K562 (cell line): ENCODE measurements at regions not wholly inside any gene's neighbourhood (a gene's known extent, or its start where the extent isn't known, plus 50 kb on each side); places are given as distances from the start of the nearest gene placed in this dataset.

Experiments used
- ATAC-seq: fragments of 200-7000 bp; cut with Tn5 transposase; 3 replicates; pipeline ENCODE4 v1.9.1; 2020; ENCODE audit warnings: moderate library complexity
- BruUV-seq: library from RNA; stranded (reverse); fragments of 400-500 nt; replicated peaks from 2 replicates; lab custom pipeline; 2021; lab: Mats Ljungman, UMichigan
- CTCF ChIA-PET: fragments of 300-600 bp; formaldehyde crosslinking; extraction: SDS; loops from one replicate; lab custom pipeline; 2021; ENCODE audit warnings: low intra/inter-chr PET ratio; lab: Yijun Ruan, JAX
- POLR2A ChIA-PET: fragments of 300-600, 350-650 bp; sonication (Branson Sonifier 250); formaldehyde crosslinking; extraction: SDS; loops from one replicate; lab custom pipeline; 2021; ENCODE audit warnings: antibody characterized with exemption, inconsistent platforms; lab: Yijun Ruan, JAX
- DNase-seq, 4 experiments: peaks; one replicate each; pipeline versions ENCODE4 v3.0.0 to v3.0.0-alpha.2; 2011 to 2018; ENCODE audit warnings: low spot score in 3 of 4, mixed read lengths in 3 of 4; ENCODE audit errors: extremely low read depth in 1 of 4
- FAIRE-seq: peaks from 2 replicates; lab custom pipeline; 2011; peaks lifted over from hg19 to GRCh38; lab: Jason Lieb, UNC
- H2AFZ ChIP-seq: 2 replicates; pipeline ENCODE4 v1.6.0; 2011; ENCODE audit warnings: low read depth, low read length, control low read depth, inconsistent platforms
- H3K27ac ChIP-seq: fragments of 200-600 bp; 3 replicates; pipeline ENCODE4 v1.8.0; 2011; ENCODE audit warnings: low read depth, mild to moderate bottlenecking, control low read depth, inconsistent platforms, low read length, moderate library complexity, mixed read lengths; ENCODE audit errors: extremely low read depth
- H3K27me3 ChIP-seq, 2 experiments: fragments of 300-600 bp in 1 of 2; 2 replicates in 1 of 2; 3 replicates in 1 of 2; pipeline versions ENCODE4 v1.6.0 to v1.8.0; 2011; ENCODE audit warnings: inconsistent platforms in 2 of 2, low read length in 2 of 2, mild to moderate bottlenecking in 1 of 2, mixed read lengths in 1 of 2, moderate library complexity in 1 of 2; ENCODE audit not compliant: control insufficient read depth in 2 of 2, insufficient read depth in 2 of 2
- H3K36me3 ChIP-seq: fragments of 300-600 bp; 3 replicates; pipeline ENCODE4 v1.8.0; 2011; ENCODE audit warnings: mild to moderate bottlenecking, low read length, inconsistent platforms; ENCODE audit not compliant: control insufficient read depth, insufficient read depth
- H3K4me1 ChIP-seq, 2 experiments: fragments of 200-600 bp in 1 of 2; replicated peaks in 1 of 2; 2 replicates in 1 of 2; 3 replicates in 1 of 2; pipeline versions ENCODE4 v1.5.1 to v1.8.0; 2011; ENCODE audit warnings: inconsistent platforms in 2 of 2, low read length in 2 of 2, mild to moderate bottlenecking in 1 of 2, mixed read lengths in 1 of 2, moderate library complexity in 1 of 2; ENCODE audit not compliant: control insufficient read depth in 2 of 2, insufficient read depth in 2 of 2
- H3K4me2 ChIP-seq: 2 replicates; pipeline ENCODE4 v1.6.1; 2011; ENCODE audit warnings: low read length, control low read depth, inconsistent platforms, mixed read lengths; ENCODE audit not compliant: insufficient read depth
- H3K4me3 ChIP-seq: fragments of 200-600 bp; sonication (generic), shearing (Covaris generic); 2 replicates; pipeline ENCODE4 v1.5.1; 2016; ENCODE audit warnings: control low read depth, inconsistent platforms
- H3K79me2 ChIP-seq: fragments of 200-600 bp; 3 replicates; pipeline ENCODE4 v1.8.0; 2011; ENCODE audit warnings: low read length, inconsistent platforms; ENCODE audit not compliant: control insufficient read depth, insufficient read depth
- H3K9ac ChIP-seq, 2 experiments: 2 replicates each; pipeline versions ENCODE4 v1.6.0 to v1.6.1; 2011; ENCODE audit warnings: low read depth in 2 of 2, low read length in 2 of 2, control low read depth in 1 of 2, inconsistent platforms in 1 of 2, mild to moderate bottlenecking in 1 of 2, mixed read lengths in 1 of 2; ENCODE audit not compliant: insufficient read depth in 1 of 2
- H3K9me1 ChIP-seq: one replicate; pipeline ENCODE4 v1.6.0; 2011; ENCODE audit warnings: inconsistent platforms, mild to moderate bottlenecking, low read length, moderate library complexity; ENCODE audit not compliant: control insufficient read depth, insufficient read depth
- H3K9me3 ChIP-seq: replicated peaks from 2 replicates; pipeline ENCODE4 v1.5.1; 2011; ENCODE audit warnings: low read depth, low read length, inconsistent platforms; ENCODE audit not compliant: control insufficient read depth, insufficient read depth
- H4K20me1 ChIP-seq: replicated peaks from 2 replicates; pipeline ENCODE4 v1.6.1; 2011; ENCODE audit warnings: low read length, inconsistent platforms, mixed read lengths; ENCODE audit not compliant: control insufficient read depth, insufficient read depth
- ATF4 ChIP-seq: fragments of 450-650 bp; formaldehyde crosslinking; IDR thresholded peaks from 2 replicates; pipeline ENCODE4 v1.4.0; 2022; ENCODE audit warnings: mild to moderate bottlenecking, moderate library complexity
- CREB5 ChIP-seq: fragments of 250-450 bp; sonication (Bioruptor Pico); IDR thresholded peaks from 2 replicates; pipeline ENCODE4 v1.5.0; 2020; ENCODE audit warnings: mild to moderate bottlenecking
- CREBBP ChIP-seq: IDR thresholded peaks from one replicate; pipeline ENCODE4 v1.6.1; 2012; ENCODE audit warnings: low read depth, mild to moderate bottlenecking, control low read depth, inconsistent platforms, low read length
- FIP1L1 ChIP-seq: fragments of 200-400 bp; formaldehyde crosslinking; IDR thresholded peaks from 2 replicates; pipeline ENCODE4 v1.6.1; 2018; ENCODE audit warnings: mild to moderate bottlenecking, low read depth, low read length; ENCODE audit not compliant: poor library complexity, severe bottlenecking
- HDAC6 ChIP-seq: IDR thresholded peaks from 2 replicates; pipeline ENCODE4 v1.6.1; 2012; ENCODE audit warnings: low read depth, mild to moderate bottlenecking, control low read depth, inconsistent platforms, low read length, moderate library complexity
- MAZ ChIP-seq, 2 experiments: fragments of 450-650 bp in 1 of 2; sonication (generic) in 1 of 2; formaldehyde crosslinking; IDR thresholded peaks in 1 of 2; conservative IDR thresholded peaks in 1 of 2; 2 replicates each; pipeline versions ENCODE4 v1.4.0 to v1.5.0; 2020; ENCODE audit warnings: mild to moderate bottlenecking in 1 of 2, missing genetic modification reagents in 1 of 2
- MYNN ChIP-seq, 2 experiments: sonication (generic); formaldehyde crosslinking in 1 of 2; IDR thresholded peaks; 2 replicates each; pipeline versions ENCODE4 v1.5.0 to v1.6.1; 2016 to 2020; ENCODE audit warnings: antibody characterized with exemption in 1 of 2, missing genetic modification reagents in 1 of 2
- POU5F1 ChIP-seq: fragments of 150-350 bp; IDR thresholded peaks from 2 replicates; pipeline ENCODE4 v1.6.1; 2014; ENCODE audit warnings: borderline replicate concordance, low read length, low read depth, mild to moderate bottlenecking; ENCODE audit not compliant: partially characterized antibody
- THRA ChIP-seq: fragments of 450-650 bp; IDR thresholded peaks from 2 replicates; pipeline ENCODE4 v1.6.1; 2017; ENCODE audit warnings: mild to moderate bottlenecking, moderate library complexity
- ZNF311 ChIP-seq: fragments of 250-450 bp; sonication (Bioruptor Pico); IDR thresholded peaks from 2 replicates; pipeline ENCODE4 v1.4.0; 2020; ENCODE audit warnings: mild to moderate bottlenecking, moderate library complexity
- ZNF316 ChIP-seq: fragments of 450-650 bp; IDR thresholded peaks from 2 replicates; pipeline ENCODE4 v1.6.1; 2016
- ZNF584 ChIP-seq: fragments of 200-800 bp; sonication (Bioruptor generic); IDR thresholded peaks from 2 replicates; pipeline ENCODE4 v1.6.1; 2016; ENCODE audit warnings: low read depth, mild to moderate bottlenecking, missing genetic modification characterization, missing compliant biosample characterization
- ZNF75A ChIP-seq: fragments of 450-650 bp; formaldehyde crosslinking; IDR thresholded peaks from 2 replicates; pipeline ENCODE4 v1.4.0; 2020; ENCODE audit warnings: mild to moderate bottlenecking
- WGBS: fragments of 100-300 bp; shearing (Covaris generic); methylation state at CpG from one replicate; pipeline ENCODE4 v1.1.6; 2016; ENCODE audit warnings: low coverage, mixed read lengths; ENCODE audit not compliant: insufficient coverage; ENCODE audit errors: missing lambda C conversion rate; 5-methylcytosine and 5-hydroxymethylcytosine counted together
- in situ Hi-C: fragments of 300-500 bp; cut with MboI; formaldehyde crosslinking; loops from 4 replicates; pipeline ENCODE4 v1.15.0; 2018; ENCODE audit warnings: inconsistent platforms, mixed read lengths
- intact Hi-C: fragments of 100-400 bp; cut with micrococcal nuclease; formaldehyde crosslinking; loops from 2 replicates; pipeline ENCODE4 v1.14.2; 2022

DNA sequence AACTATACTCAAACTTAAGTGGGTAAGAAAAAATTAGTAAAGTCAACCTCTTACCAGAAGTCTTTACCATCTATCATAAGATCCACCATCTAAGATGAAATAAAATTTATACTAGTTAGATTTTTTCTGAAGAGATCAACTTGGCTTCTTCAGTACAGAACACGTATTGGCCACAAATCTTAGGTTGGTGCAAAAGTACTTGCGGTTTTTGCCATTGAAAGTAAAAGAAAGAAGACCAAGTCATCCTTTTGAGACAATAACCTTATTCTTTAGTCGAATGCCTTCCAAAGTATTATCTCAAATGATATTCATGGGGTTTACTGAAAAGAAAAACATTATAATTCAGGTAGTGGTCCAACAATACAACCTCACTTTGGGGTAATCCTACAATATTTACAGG lies 292.6 kb upstream of the PTCHD4 start:
- H3K27me3 ChIP-seq = no peaks in the 10 kb centered on the region
- ChIA-PET CTCF (no interaction called here), POLR2A (no interaction called here)
- no peak overlapping the region for H3K9ac ChIP-seq
- no peak overlapping the region for H3K27ac ChIP-seq
- H4K20me1 ChIP-seq = no peaks in the 10 kb centered on the region
- ATAC-seq (no peak), FAIRE-seq (no peak), DNase-seq (peak in 1 of 4 experiments; percentile 1)
- no peak overlapping the region for H3K4me2 ChIP-seq
- in situ Hi-C loops (no loop called here), intact Hi-C loops (no loop called here)
- H3K9me3 ChIP-seq = no peaks in the 10 kb centered on the region; the same call in 1 of the 2 replicates
- no peaks in the 10 kb centered on the region for H3K79me2 ChIP-seq
- no peaks in the 10 kb centered on the region for H3K9me1 ChIP-seq
- H3K4me1 ChIP-seq = no peaks in the 10 kb centered on the region
- H2AFZ ChIP-seq = no peak overlapping the region
- H3K36me3 ChIP-seq = no peaks in the 10 kb centered on the region
- no TSS peak for BruUV-seq
- H3K4me3 ChIP-seq = no peak overlapping the region
- TF ChIP-seq MYNN (IDR thresholded peaks at IDR 0.05) (no peak), MYNN (CRISPR knock-in tag; IDR thresholded peaks at IDR 0.05) (no peak), CREBBP (no peak), ZNF316 (no peak), CREB5 (CRISPR knock-in tag) (no peak), HDAC6 (no peak), ZNF311 (CRISPR knock-in tag) (no peak), THRA (no peak), FIP1L1 (no peak), MAZ (CRISPR knock-in tag; conservative IDR thresholded peaks at IDR 0.05 in 1 of 2, IDR thresholded peaks at IDR 0.05 in 1 of 2) (no peak), ATF4 (no peak), ZNF75A (no peak), POU5F1 (no peak), ZNF584 (no peak)
- WGBS = 2% methylated on average over 3 of the region's 3 CpGs
